ENCODE measurements at regions not wholly inside any gene's neighbourhood (a gene's known extent, or its start where the extent isn't known, plus 50 kb on each side); places are given as distances from the start of the nearest gene placed in this dataset.
"Not testable (repeated sequence)": the region's sequence is repeated elsewhere in the genome, so short reads cannot be mapped to it uniquely, and the experiment has no call there.

- DNase-seq (ENCODE audit: low spot score), result no peak
Observed at GRCh38 chr18:51522821-51523220, 325.3 kb upstream of the MEX3C start.

GRCh38 chr18:51523671-51524070, 326.2 kb upstream of the MEX3C start:
- no peak for DNase-seq (ENCODE audit: low spot score)

DNA sequence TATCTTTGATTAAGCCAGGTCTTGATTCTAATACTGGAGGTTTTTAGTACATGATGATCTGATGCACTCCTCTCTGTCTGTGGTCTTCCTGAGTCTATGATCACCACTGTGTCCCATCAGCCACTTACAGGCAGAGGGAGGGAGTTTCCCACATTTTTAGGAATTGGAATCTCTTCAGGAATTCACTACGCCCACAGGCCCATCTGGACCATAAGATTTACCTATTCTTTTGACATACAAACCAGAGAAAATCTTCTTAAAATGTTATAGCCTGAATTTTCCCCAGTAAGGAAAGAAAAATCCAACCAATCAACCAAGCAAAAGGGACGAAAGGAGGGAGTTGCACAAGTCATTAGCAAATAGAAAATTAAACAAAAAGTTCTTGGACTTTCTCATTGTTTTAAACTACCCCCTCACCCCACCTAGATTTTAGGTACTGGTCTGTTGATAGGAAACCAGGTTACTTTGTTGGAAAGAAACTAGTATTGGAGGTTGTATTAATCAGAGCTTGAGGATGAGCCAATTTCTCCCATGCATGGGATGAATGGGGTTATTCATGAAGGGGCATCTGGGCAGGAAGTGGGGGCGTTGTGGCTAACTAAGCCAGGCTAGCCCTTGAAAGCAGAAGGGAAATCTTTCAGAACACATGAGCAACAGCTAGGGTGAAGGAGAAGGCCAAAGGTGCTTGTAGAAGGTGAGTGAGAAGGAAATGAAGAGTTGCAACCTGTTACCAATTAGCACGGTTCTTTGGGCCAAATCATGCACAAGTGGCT, 328.2 kb upstream of the MEX3C start:
- no peak for DNase-seq (ENCODE audit: low spot score)

- no peak for DNase-seq (ENCODE audit: low spot score)
Observed at GRCh38 chr18:51527826-51528225, 330.3 kb upstream of the MEX3C start.

DNA sequence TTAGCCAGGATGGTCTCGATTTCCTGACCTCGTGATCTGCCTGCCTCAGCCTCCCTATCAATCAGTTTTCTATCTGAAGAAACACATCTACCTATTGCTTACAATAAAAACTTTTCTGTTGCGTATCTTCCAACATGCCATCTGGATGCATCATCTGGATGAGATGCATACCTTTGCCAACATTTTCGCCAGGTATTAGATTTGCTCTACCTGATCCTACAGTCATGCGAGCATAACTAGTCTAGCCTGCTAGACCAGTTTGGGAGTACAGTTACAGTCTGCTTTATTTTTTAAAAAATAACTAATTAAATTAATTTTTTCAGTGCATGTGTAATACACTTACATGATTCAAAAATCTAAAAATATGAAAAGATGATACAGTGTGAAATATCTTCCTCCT, 334.0 kb upstream of the MEX3C start:
- DNase-seq (ENCODE audit: low spot score), result no peak

DNA sequence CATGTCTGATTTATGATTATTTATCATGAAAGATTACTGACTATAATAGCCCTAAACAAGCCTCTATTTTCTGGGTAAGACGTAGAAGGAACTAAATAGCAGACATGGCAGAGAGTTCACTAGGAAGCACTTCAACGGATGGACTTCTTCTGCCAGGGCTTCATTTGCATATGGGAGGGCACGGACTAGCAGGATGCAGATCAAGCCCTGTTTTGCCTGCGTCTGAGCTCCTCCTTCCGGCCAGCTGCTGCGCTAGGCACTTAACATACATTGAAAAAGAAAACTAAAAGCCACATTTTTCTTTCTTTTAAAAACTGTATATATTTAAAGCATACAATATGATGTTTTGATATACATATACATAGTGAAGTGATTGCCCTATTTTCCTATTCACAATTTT, 340.0 kb upstream of the MEX3C start:
- DNase-seq (ENCODE audit: low spot score), result no peak

DNA sequence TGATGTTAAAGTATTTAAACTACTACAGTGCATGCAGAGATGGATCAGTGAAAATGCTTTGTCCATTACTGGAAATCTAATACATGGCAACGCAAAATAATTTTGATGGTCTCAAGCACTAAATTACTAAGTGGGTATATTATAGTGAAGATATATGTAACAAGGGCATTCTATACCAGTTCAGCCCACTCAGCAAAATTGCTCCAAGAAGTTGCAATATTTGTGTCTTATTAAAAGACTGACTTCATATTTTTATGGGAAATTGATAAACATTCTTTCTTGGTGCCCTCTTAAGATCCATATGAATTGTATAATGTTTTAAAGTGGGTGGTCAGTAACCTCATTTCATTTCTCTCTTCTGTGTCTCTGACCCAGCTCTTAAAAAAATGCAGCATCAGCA, 343.1 kb upstream of the MEX3C start:
- DNase-seq (ENCODE audit: low spot score), result no peak

DNA sequence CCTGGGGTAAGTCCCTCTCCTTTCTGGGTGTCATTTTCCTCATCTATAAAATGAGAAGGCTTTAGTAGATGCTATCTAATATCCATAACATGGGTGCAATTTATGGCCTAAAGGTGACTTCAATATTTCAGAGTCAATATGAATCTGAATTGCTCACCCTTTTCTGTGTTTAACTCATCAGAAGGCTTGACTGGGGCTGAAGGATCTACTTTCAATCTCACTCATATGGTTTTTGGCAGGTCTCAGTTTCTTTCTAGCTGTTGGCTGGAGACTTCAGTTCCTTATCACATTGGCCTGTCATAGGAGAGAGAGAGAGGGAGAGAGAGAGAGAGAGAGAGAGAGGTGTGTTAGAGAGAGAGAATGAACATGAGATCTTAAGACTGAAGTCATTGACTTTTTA, 343.7 kb upstream of the MEX3C start:
- no peak for DNase-seq (ENCODE audit: low spot score)

GRCh38 chr18:51543658-51544155, 346.2 kb upstream of the MEX3C start:
- DNase-seq (ENCODE audit: low spot score), result no peak

DNA sequence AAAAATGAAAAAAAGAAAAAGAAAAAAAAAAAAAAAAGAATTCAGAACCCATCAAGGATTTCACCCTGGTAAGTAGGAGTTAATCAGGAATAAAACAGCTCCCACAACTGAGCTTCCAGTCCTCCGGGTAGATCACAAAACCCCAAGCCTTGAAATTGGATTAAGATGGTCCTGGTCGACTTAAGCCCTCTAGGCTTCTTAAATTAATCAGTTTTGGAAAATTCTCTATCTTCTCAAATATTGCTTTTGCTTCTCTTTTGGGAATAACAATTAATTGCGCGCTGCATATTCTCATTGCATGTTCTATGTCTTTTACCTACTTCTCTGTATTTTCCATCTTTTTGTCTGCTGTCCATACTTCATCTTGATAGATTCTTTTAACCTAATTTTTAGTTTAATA, 348.0 kb upstream of the MEX3C start:
- DNase-seq (ENCODE audit: low spot score), result no peak

- no peak for DNase-seq (ENCODE audit: low spot score)
Observed at GRCh38 chr18:51559198-51559901, 361.9 kb upstream of the MEX3C start.

GRCh38 chr18:51559902-51560287, 362.4 kb upstream of the MEX3C start:
- no peak for DNase-seq (ENCODE audit: low spot score)

DNA sequence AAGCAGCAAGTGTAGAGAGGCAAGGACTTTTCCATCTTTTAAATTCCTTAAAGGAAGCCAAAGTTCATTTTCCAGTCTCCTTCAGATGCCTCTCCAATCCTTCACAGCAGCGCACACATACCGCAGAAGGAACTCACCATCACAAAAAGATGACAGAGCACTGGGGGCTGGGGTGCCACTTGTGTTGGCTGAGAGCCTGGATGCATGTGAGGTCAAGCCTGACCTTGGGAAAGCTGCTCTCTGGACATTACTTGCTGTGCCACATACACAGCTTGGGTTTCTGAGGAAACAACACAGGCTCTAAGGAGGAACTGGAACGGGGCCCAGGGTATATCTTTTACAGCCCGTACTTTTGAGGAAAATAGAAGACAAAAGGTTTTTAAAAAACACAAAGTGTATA, 364.3 kb upstream of the MEX3C start:
- DNase-seq (ENCODE audit: low spot score), result no peak

DNA sequence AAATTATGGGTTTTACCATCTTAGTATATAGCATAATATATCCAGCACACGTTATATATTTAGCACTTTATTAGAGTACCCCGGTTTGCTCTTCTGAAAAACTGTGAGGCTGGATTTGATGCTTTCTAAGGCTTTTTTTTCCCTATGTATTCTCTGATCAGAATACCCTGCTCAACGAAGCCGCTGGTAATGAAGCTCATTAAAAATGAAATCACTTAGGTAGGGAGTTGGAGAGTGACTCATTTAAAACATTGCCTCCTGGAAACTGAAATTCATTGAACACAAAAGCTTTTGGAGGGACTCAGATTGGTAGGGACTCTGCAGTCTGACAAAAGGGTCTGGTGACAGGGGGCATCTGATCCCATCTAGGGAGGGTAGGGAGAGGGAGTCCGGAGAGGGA, 365.4 kb upstream of the MEX3C start:
- no peak for DNase-seq (ENCODE audit: low spot score)

GRCh38 chr18:51563396-51563795, 365.9 kb upstream of the MEX3C start:
- no peak for DNase-seq (ENCODE audit: low spot score)

GRCh38 chr18:51568151-51568550, 370.7 kb upstream of the MEX3C start:
- no peak for DNase-seq (ENCODE audit: low spot score)

DNA sequence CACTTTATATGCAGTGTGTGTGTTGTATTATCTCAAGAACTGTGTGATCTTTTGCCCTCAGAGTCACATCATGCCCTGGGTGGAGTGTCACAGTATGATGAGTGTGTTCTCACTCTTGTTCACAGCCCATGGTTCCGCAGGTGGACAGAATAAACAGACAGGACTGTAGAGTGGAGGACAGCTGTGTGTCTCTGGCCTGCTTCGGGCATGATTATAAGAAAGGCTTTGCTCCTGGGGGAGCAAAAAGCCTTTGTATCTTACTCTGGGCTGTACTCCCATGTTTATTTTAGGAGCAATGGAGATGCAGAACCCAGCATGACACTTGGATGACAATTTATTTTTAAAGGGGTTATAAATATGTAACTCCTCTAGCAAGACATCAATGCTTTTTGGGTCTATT, 371.7 kb upstream of the MEX3C start:
- DNase-seq (ENCODE audit: low spot score), result no peak

DNA sequence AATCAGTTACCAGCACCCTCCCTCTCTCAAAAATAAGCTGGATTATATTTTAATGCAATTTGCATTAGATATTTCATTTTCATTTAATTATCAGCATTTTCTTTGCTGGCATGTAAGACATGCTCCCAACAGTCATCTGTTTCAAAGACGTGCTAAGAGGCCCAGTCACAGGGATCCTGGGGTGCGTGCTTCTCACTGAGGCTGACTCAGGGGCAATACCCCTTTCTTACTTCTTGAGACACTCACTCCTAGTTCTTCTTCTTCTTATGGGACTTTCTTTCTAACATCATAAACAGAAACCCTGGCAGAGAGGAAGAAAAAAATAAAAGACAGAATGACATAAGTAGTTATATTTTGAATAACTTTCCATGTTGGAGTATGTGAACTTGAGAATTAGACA, 372.1 kb upstream of the MEX3C start:
- DNase-seq (ENCODE audit: low spot score), result no peak

DNA sequence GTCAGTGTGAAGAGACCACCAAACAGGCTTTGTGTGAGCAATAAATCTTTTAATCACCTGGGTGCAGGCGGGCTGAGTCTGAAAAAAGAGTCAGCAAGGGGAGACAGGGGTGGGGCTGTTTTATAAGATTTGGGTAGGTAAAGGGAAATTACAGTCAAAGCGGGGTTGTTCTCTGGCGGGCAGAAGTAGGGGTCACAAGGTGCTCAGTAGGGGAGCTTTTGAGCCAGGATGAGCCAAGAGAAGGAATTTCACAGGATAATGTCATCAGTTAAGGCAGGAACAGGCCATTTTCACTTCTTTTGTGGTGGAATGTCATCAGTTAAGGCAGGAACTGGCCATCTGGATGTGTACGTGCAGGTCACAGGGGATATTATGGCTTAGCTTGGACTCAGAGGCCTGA, 372.6 kb upstream of the MEX3C start:
- not testable (repeated sequence) for DNase-seq (ENCODE audit: low spot score)

DNA sequence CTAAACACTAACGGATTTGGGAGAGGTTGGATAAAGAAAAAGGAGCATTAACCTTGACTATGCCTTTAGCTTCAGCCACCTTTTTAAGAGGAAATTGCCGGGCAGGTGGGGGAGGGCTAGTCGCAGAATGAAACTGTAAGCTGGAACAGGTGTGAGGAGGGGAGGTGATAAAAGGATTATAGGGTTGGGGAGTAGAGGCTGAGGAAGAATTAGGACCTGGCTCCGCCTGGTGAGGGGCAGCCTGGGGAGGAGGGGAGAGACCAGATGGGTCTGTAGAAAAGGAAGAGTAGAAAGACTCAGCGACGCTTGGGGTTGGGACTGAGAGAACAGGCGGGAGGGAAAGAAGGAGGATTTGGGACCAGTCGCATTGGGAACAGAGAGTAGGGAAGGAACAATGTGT, 376.4 kb upstream of the MEX3C start:
- DNase-seq (ENCODE audit: low spot score), result not testable (repeated sequence)

GRCh38 chr18:51575171-51575570, 377.7 kb upstream of the MEX3C start:
- DNase-seq (ENCODE audit: low spot score), result no peak

GRCh38 chr18:51578406-51578980, 381.0 kb upstream of the MEX3C start:
- no peak for DNase-seq (ENCODE audit: low spot score)

GRCh38 chr18:51580580-51580979, 383.1 kb upstream of the MEX3C start:
- no peak for DNase-seq (ENCODE audit: low spot score)

Data from AG08395 (cell line).